GM23338 (cell line): ENCODE measurements at regions not wholly inside any gene's neighbourhood (a gene's known extent, or its start where the extent isn't known, plus 50 kb on each side); places are given as distances from the start of the nearest gene placed in this dataset.
"Not testable (repeated sequence)": the region's sequence is repeated elsewhere in the genome, so short reads cannot be mapped to it uniquely, and the experiment has no call there.

ENCODE experiments used
- CREB1 ChIP-seq: fragments of 250-450 bp; sonication (Bioruptor Pico); IDR thresholded peaks from 2 replicates; pipeline ENCODE4 v1.5.0; 2020; ENCODE audit warnings: low read depth, mild to moderate bottlenecking, moderate library complexity
- CTCF ChIP-seq, 2 experiments: fragments of 200-600 bp in 1 of 2; sonication (generic) in 1 of 2; conservative IDR thresholded peaks; 2 replicates each; pipeline versions ENCODE4 v1.5.1 to v1.6.1; 2016 to 2017; ENCODE audit warnings: antibody characterized with exemption in 2 of 2, low read depth in 2 of 2, mild to moderate bottlenecking in 2 of 2, moderate library complexity in 1 of 2
- EZH2 ChIP-seq: fragments of 200-600 bp; sonication (generic); IDR thresholded peaks from one replicate; pipeline ENCODE4 v1.8.0; 2017; ENCODE audit warnings: antibody characterized with exemption, mild to moderate bottlenecking, low read depth; ENCODE audit not compliant: unreplicated experiment
- EZH2phosphoT487 ChIP-seq: fragments of 200-600 bp; sonication (generic); IDR thresholded peaks from one replicate; pipeline ENCODE4 v1.8.1; 2018; ENCODE audit warnings: antibody characterized with exemption; ENCODE audit not compliant: unreplicated experiment
- JUNB ChIP-seq: IDR thresholded peaks from one replicate; pipeline ENCODE4 v1.6.1; 2016; ENCODE audit warnings: antibody characterized with exemption; ENCODE audit not compliant: unreplicated experiment
- NANOG ChIP-seq: IDR thresholded peaks from 2 replicates; pipeline ENCODE4 v1.6.1; 2016; ENCODE audit warnings: antibody characterized with exemption, borderline replicate concordance
- POLR2AphosphoS5 ChIP-seq: IDR thresholded peaks from 2 replicates; pipeline ENCODE4 v1.6.1; 2016; ENCODE audit warnings: antibody characterized with exemption, low read depth
- REST ChIP-seq: IDR thresholded peaks from one replicate; pipeline ENCODE4 v1.6.1; 2018; ENCODE audit warnings: antibody characterized with exemption; ENCODE audit not compliant: unreplicated experiment
- STAT1 ChIP-seq: IDR thresholded peaks from one replicate; pipeline ENCODE4 v1.6.1; 2016; ENCODE audit warnings: antibody characterized with exemption; ENCODE audit not compliant: unreplicated experiment
- ZNF114 ChIP-seq: fragments of 250-450 bp; sonication (Bioruptor Pico); IDR thresholded peaks from 2 replicates; pipeline ENCODE4 v1.5.0; 2020; ENCODE audit warnings: mild to moderate bottlenecking, moderate library complexity
- ZNF331 ChIP-seq: fragments of 250-450 bp; sonication (Bioruptor Pico); IDR thresholded peaks from 2 replicates; pipeline ENCODE4 v1.5.0; 2020; ENCODE audit warnings: low read depth, mild to moderate bottlenecking, moderate library complexity
- ZNF462 ChIP-seq: fragments of 250-450 bp; sonication (Bioruptor Pico); IDR thresholded peaks from 2 replicates; pipeline ENCODE4 v1.5.0; 2020; ENCODE audit warnings: mild to moderate bottlenecking, moderate library complexity
- TF ChIP-seq, protein P1 (sequence below): IDR thresholded peaks from 2 replicates; pipeline ENCODE4 v1.6.1; 2016; ENCODE audit warnings: antibody characterized with exemption

GRCh38 chr2:94600929-94601328 lies 270.3 kb upstream of the TEKT4 start:
- TF ChIP-seq CTCF (conservative IDR thresholded peaks at IDR 0.05; ENCODE audit: low read depth in 2 of 2); JUNB; EZH2; POLR2AphosphoS5; EZH2phosphoT487; STAT1; REST; CREB1 (CRISPR knock-in tag); ZNF114; NANOG; ZNF331 (CRISPR knock-in tag); ZNF462: not testable (repeated sequence)
- TF ChIP-seq, protein P1, sequence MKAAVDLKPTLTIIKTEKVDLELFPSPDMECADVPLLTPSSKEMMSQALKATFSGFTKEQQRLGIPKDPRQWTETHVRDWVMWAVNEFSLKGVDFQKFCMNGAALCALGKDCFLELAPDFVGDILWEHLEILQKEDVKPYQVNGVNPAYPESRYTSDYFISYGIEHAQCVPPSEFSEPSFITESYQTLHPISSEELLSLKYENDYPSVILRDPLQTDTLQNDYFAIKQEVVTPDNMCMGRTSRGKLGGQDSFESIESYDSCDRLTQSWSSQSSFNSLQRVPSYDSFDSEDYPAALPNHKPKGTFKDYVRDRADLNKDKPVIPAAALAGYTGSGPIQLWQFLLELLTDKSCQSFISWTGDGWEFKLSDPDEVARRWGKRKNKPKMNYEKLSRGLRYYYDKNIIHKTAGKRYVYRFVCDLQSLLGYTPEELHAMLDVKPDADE = not testable (repeated sequence)
